ENCODE measurements at regions not wholly inside any gene's neighbourhood (a gene's known extent, or its start where the extent isn't known, plus 50 kb on each side); places are given as distances from the start of the nearest gene placed in this dataset.
"Not testable (repeated sequence)": the region's sequence is repeated elsewhere in the genome, so short reads cannot be mapped to it uniquely, and the experiment has no call there.

- DNase-seq: not testable (repeated sequence)
These were observed 104.5 kb downstream of the ZNF33B start for GRCh38 chr10:42533866-42534265.

GRCh38 chr10:42532996-42533395 lies 105.4 kb downstream of the ZNF33B start:
- DNase-seq: no peak

GRCh38 chr10:42523098-42523497 lies 115.3 kb downstream of the ZNF33B start:
- no peak for DNase-seq

GRCh38 chr10:42519761-42520460 lies 118.5 kb downstream of the ZNF33B start:
- DNase-seq: no peak

GRCh38 chr10:42519079-42519478 lies 119.3 kb downstream of the ZNF33B start:
- DNase-seq: no peak

- no peak for DNase-seq
These were observed 124.4 kb downstream of the ZNF33B start for GRCh38 chr10:42513921-42514320.

GRCh38 chr10:42491801-42492200 lies 146.6 kb downstream of the ZNF33B start:
- DNase-seq: no peak

GRCh38 chr10:42491001-42491592 lies 147.3 kb downstream of the ZNF33B start:
- no peak for DNase-seq

GRCh38 chr10:42490368-42490767 lies 148.0 kb downstream of the ZNF33B start:
- no peak for DNase-seq

- DNase-seq: no peak
These were observed 150.0 kb downstream of the ZNF33B start for GRCh38 chr10:42488416-42488815.

GRCh38 chr10:42482411-42482810 lies 156.0 kb downstream of the ZNF33B start:
- no peak for DNase-seq

GRCh38 chr10:42479057-42479456 lies 159.3 kb downstream of the ZNF33B start:
- no peak for DNase-seq

- no peak for DNase-seq
These were observed 161.2 kb downstream of the ZNF33B start for GRCh38 chr10:42477170-42477569.

- no peak for DNase-seq
These were observed 162.3 kb downstream of the ZNF33B start for GRCh38 chr10:42476101-42476500.

- no peak for DNase-seq
These were observed 162.9 kb downstream of the ZNF33B start for GRCh38 chr10:42475168-42476098.

- no peak for DNase-seq
These were observed 184.1 kb downstream of the ZNF33B start for GRCh38 chr10:42454313-42454712.

GRCh38 chr10:42431095-42431494 lies 207.3 kb downstream of the ZNF33B start:
- DNase-seq: no peak

GRCh38 chr10:42428534-42428933 lies 209.8 kb downstream of the ZNF33B start:
- DNase-seq: no peak

- DNase-seq: no peak
These were observed 215.5 kb downstream of the ZNF33B start for GRCh38 chr10:42422911-42423310.

GRCh38 chr10:42421812-42422211 lies 216.6 kb downstream of the ZNF33B start:
- DNase-seq: no peak

GRCh38 chr10:42419789-42420188 lies 218.6 kb downstream of the ZNF33B start:
- DNase-seq: no peak

GRCh38 chr10:42380926-42381547 lies 257.3 kb downstream of the ZNF33B start:
- no peak for DNase-seq
